Heart right ventricle (tissue), 16 donors: ENCODE measurements at regions not wholly inside any gene's neighbourhood (a gene's known extent, or its start where the extent isn't known, plus 50 kb on each side); places are given as distances from the start of the nearest gene placed in this dataset.

Experiments
- ATAC-seq, 8 donors: fragments of 200-7000 bp; cut with Tn5 transposase; one replicate each; pipeline ENCODE4 v1.9.1; 2020; ENCODE audit warnings: mild to moderate bottlenecking in 8 of 8, moderate library complexity in 8 of 8, moderate number of reproducible peaks in 1 of 8
- DNase-seq, 2 donors: peaks; one replicate each; pipeline ENCODE4 v3.0.0-alpha.2; 2020
- H3K27ac ChIP-seq, 10 donors: fragments of 200-600 bp; sonication (generic) in 2 of 10; one replicate each; pipeline versions ENCODE4 v1.5.0 to v1.8.0; 2020 to 2022; ENCODE audit warnings: mild to moderate bottlenecking in 3 of 10
- H3K27me3 ChIP-seq, 7 donors: fragments of 200-600 bp; one replicate each; pipeline ENCODE4 v1.8.0; 2021 to 2022; ENCODE audit warnings: mild to moderate bottlenecking in 2 of 7
- H3K36me3 ChIP-seq, 9 donors: fragments of 200-600 bp; sonication (generic) in 1 of 9; one replicate each; pipeline versions ENCODE4 v1.5.0 to v1.8.0; 2020 to 2022; ENCODE audit warnings: mild to moderate bottlenecking in 2 of 9
- H3K4me1 ChIP-seq, 9 donors: fragments of 200-600 bp; sonication (generic) in 1 of 9; one replicate each; pipeline versions ENCODE4 v1.5.0 to v1.8.0; 2020 to 2022; ENCODE audit warnings: mild to moderate bottlenecking in 4 of 9
- H3K4me3 ChIP-seq, 10 donors: fragments of 200-600 bp; sonication (generic) in 2 of 10; one replicate each; pipeline versions ENCODE4 v1.5.0 to v1.8.0; 2020 to 2022; ENCODE audit warnings: mild to moderate bottlenecking in 7 of 10, moderate library complexity in 2 of 10
- H3K9me3 ChIP-seq, 11 donors: fragments of 200-600 bp in 10 of 11; sonication (generic) in 2 of 11; one replicate each; pipeline versions ENCODE4 v1.5.0 to v1.8.0; 2013 to 2022; ENCODE audit warnings: mild to moderate bottlenecking in 2 of 11, control low read depth in 1 of 11, moderate library complexity in 1 of 11
- WGBS, 2 donors: extraction: QIAGEN DNeasy Blood & Tissue Kit; methylation state at CpG; one replicate each; pipeline ENCODE4 v1.1.7; 2013; ENCODE audit warnings: inconsistent platforms in 1 of 2; 5-methylcytosine and 5-hydroxymethylcytosine counted together
- intact Hi-C, 10 donors: fragments of 100-400 bp; cut with DNase I; formaldehyde crosslinking; loops; one replicate each; pipeline versions ENCODE4 v1.11.1 to v1.14.2; 2022
- TF ChIP-seq, protein P1 (sequence below), 9 donors: fragments of 200-600 bp; sonication (generic) in 2 of 9; IDR thresholded peaks; one replicate each; pipeline versions ENCODE4 v1.5.0 to v1.8.0; 2021 to 2022; ENCODE audit warnings: antibody characterized with exemption in 9 of 9, mild to moderate bottlenecking in 5 of 9, moderate library complexity in 1 of 9
- donor health status: Arrhythmogenic right ventricular cardiomyopathy.
- donor health status: ischemic (EF 13 %, LVEDD 7.1; RV severe dilation, severe dysfunction).
- donor health status: healthy with polysubstance abuse.
- donor health status: DM: no; HTN: yes; CAD: no.
- donor health status: DM: no; HTN: no; CAD: no.
- donor health status: ischemic (EF 25% LVEDD 6.9; RV normal size, moderate dysfunction).
- donor health status: ischemic (EF 25% LVEDD 5.7; RV mildly dilated, moderate dysfunction).
- donor health status: healthy.
- donor health status: DM: yes; HTN: yes; CAD: no.
- donor health status: Ischemic cardiomyopathy.
- donor health status: ischemic (EF 35%, LVEDD 5.7; RV mildly dilated, moderate dysfunction).
- donor health status: nonischemic (EF 11% LVEDD 7.7; RV severe dilation, severe dysfunction).
- donor health status: DM: yes; HTN: yes; CAD: no.
- donor health status: PGD.
- donor health status: ischemic (EF 29% LVEDD 5.4; RV normal size, mild dysfunction).
- donor health status: nonischemic (EF 23%, LVEDD 6.1; RV moderate dilation, normal function).

DNA sequence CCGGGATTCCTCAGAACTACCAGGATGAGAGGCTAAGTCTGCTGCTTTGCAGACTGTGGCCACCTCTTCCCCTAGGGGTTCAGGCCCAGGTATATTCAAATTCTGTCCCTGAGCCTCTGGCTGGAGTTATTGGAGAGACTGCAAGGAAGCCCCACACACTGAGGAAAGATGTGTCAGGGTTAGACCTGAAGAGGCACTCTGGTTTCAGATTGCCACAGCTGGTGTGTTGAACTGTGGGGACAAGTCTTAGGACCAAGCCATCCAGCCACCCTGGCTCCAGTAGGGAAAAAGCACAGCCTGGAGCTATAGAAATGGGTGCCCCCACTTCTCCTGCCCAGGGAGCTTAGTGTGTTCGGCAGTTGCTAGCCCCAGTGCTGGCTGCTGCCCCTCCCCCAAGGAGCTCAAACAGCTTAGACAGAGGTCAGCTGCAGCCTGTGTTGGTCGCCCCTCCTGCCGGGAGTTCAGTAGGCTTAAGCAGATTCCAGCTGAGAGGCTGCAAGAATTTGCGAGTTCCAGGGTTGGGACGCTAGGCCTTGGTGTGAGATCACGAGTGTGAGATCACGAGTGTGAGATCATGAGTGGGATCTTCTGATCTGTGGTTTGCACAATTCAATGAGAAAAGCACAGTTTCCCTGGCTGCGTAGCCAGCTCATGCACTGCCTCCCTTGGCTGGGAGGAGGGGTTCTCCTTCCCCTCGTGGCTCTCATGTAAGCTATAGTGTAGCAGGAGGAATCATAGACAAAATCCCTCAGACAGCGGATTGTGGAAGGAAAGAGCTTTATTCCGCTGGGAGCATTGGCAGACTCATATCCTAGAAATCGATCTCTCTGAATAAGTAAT is 552.1 kb upstream of the CHORDC1 start:
- Histone ChIP-seq H3K27me3 (no peaks in the 10 kb centered on the region), H3K27ac (no peak overlapping the region), H3K36me3 (no peaks in the 10 kb centered on the region), H3K4me1 (no peaks in the 10 kb centered on the region), H3K9me3 (peaks cover 0 to 19% (median 0%) of the 10 kb centered on the region in 11 donors), H3K4me3 (no peak overlapping the region)
- no peak for DNase-seq
- no peak for ATAC-seq
- TF ChIP-seq, protein P1, sequence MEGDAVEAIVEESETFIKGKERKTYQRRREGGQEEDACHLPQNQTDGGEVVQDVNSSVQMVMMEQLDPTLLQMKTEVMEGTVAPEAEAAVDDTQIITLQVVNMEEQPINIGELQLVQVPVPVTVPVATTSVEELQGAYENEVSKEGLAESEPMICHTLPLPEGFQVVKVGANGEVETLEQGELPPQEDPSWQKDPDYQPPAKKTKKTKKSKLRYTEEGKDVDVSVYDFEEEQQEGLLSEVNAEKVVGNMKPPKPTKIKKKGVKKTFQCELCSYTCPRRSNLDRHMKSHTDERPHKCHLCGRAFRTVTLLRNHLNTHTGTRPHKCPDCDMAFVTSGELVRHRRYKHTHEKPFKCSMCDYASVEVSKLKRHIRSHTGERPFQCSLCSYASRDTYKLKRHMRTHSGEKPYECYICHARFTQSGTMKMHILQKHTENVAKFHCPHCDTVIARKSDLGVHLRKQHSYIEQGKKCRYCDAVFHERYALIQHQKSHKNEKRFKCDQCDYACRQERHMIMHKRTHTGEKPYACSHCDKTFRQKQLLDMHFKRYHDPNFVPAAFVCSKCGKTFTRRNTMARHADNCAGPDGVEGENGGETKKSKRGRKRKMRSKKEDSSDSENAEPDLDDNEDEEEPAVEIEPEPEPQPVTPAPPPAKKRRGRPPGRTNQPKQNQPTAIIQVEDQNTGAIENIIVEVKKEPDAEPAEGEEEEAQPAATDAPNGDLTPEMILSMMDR (IDR thresholded peaks at IDR 0.05): no peak
- 66 to 69% methylated on average over 13 of the region's 13 CpGs for whole genome bisulfite sequencing, 2 donors
- intact Hi-C loops: no loop called here

DNA sequence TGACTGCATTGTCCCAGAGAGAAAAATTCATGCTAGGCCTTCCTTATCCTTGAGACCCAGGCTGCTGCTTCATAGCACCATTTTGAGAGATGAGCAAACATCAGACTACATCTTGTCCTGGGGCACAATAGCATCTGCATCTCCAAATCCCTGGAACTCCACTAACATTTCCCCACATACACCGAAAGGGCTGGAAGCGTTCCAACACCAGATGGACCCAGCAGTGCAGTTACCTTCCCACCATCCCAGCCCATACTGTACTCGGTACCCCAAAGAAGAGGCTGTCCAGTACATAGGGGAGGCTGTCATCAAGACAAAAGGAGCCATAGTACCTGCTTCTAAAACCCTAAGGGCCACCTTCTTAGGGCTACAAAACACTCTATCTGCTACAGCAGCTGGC is 547.2 kb upstream of the CHORDC1 start:
- TF ChIP-seq, protein P1 (IDR thresholded peaks at IDR 0.05): no peak
- no peaks in the 10 kb centered on the region for H3K4me1 ChIP-seq
- peaks cover 0 to 19% (median 0%) of the 10 kb centered on the region in 11 donors for H3K9me3 ChIP-seq
- 89 to 94% methylated on average over 3 of the region's 3 CpGs for WGBS, 2 donors
- no peak for ATAC-seq
- no peak overlapping the region for H3K4me3 ChIP-seq
- H3K27me3 ChIP-seq: no peaks in the 10 kb centered on the region
- intact Hi-C loops: no loop called here
- no peak overlapping the region for H3K27ac ChIP-seq
- no peak for DNase-seq
- H3K36me3 ChIP-seq: no peaks in the 10 kb centered on the region

DNA sequence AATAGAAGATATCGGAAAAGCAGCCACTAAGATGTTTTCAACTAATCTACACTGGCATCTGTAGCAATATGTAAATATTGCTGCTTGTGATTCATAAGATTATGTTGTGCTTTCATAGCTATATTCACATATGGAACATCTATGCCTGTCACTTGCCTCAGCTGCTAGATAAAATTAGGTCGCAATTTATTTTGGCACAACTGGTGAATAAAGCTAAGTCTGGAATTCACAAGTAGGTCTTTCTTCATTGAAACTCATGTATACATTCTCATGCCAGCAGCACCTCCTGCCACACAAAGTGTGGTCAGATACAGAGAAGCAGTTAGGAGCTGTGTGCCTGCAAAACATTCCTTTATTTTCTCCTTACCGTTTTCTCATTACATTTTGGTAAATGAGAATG is 543.3 kb upstream of the CHORDC1 start:
- TF ChIP-seq, protein P1 (IDR thresholded peaks at IDR 0.05): no peak
- ATAC-seq: no peak
- WGBS, 2 donors: 66 to 75% methylated on average over 3 of the region's 3 CpGs

DNA sequence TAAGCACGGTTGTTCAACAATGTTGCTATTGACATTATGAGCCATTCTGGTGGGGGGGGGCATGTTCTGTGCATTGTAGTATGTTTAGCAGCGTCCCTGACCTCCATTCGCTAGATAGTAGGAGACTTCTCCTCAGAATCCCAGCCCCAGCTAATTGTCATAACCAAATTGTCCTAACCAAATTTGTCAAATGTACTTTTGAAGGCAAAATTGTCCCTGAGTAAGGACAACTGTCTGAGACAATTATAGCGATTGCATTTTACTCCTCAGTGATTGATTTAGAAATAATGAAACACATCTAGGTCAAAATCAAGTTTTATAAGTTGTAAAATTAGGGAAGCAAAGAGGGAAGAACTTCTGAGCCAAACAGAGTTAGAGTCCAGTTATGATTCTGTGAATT is 541.8 kb upstream of the CHORDC1 start:
- 87 to 88% methylated on average over 4 of the region's 4 CpGs for WGBS, 2 donors
- ATAC-seq (no peak), DNase-seq (no peak)
- Histone ChIP-seq H3K4me1 (no peaks in the 10 kb centered on the region), H3K4me3 (no peak overlapping the region), H3K36me3 (no peaks in the 10 kb centered on the region), H3K27ac (no peak overlapping the region), H3K27me3 (no peaks in the 10 kb centered on the region), H3K9me3 (peaks cover 0 to 3% (median 0%) of the 10 kb centered on the region in 11 donors)
- intact Hi-C loops: no loop called here
- TF ChIP-seq, protein P1 (IDR thresholded peaks at IDR 0.05): no peak

More for the DNA sequence above, 543.3 kb upstream of the CHORDC1 start:
- Histone ChIP-seq H3K4me1 (no peaks in the 10 kb centered on the region), H3K27ac (no peak overlapping the region), H3K4me3 (no peak overlapping the region), H3K9me3 (no peaks in the 10 kb centered on the region), H3K36me3 (no peaks in the 10 kb centered on the region), H3K27me3 (no peaks in the 10 kb centered on the region)
- DNase-seq: no peak
- intact Hi-C loops: no loop called here
